K562 (cell line): ENCODE measurements at regions not wholly inside any gene's neighbourhood (a gene's known extent, or its start where the extent isn't known, plus 50 kb on each side); places are given as distances from the start of the nearest gene placed in this dataset.

Experiments
- FOXJ2 ChIP-seq: fragments of 200-800 bp; sonication (Bioruptor generic); IDR thresholded peaks from 2 replicates; pipeline ENCODE4 v1.6.1; 2016; ENCODE audit warnings: missing genetic modification characterization, missing compliant biosample characterization
- HEY1 ChIP-seq: fragments of 250-450 bp; sonication (Bioruptor Pico); IDR thresholded peaks from 2 replicates; pipeline ENCODE4 v1.5.0; 2020; ENCODE audit warnings: mild to moderate bottlenecking, moderate library complexity, borderline replicate concordance
- HLTF ChIP-seq: fragments of 450-650 bp; IDR thresholded peaks from 2 replicates; pipeline ENCODE4 v1.6.1; 2016
- HMGN3 ChIP-seq: IDR thresholded peaks from 2 replicates; pipeline ENCODE4 v1.6.1; 2011; ENCODE audit warnings: borderline replicate concordance, low read depth, mild to moderate bottlenecking, mixed read lengths, low read length; ENCODE audit not compliant: insufficient read length; ENCODE audit errors: extremely low read depth
- NFE2 ChIP-seq: IDR thresholded peaks from 2 replicates; pipeline ENCODE4 v1.6.1; 2014; ENCODE audit warnings: antibody characterized with exemption, low read depth
- NR4A1 ChIP-seq, 2 experiments: fragments of 250-450 bp in 1 of 2; fragments of 450-650 bp in 1 of 2; sonication (Bioruptor Pico) in 1 of 2; IDR thresholded peaks; 2 replicates each; pipeline versions ENCODE4 v1.4.0 to v1.6.1; 2016 to 2020; ENCODE audit warnings: mild to moderate bottlenecking in 2 of 2, missing compliant biosample characterization in 1 of 2, missing genetic modification characterization in 1 of 2, moderate library complexity in 1 of 2
- NRF1 ChIP-seq, 2 experiments: fragments of 450-650 bp; IDR thresholded peaks in 1 of 2; conservative IDR thresholded peaks in 1 of 2; 2 replicates each; pipeline ENCODE4 v1.6.1; 2014; ENCODE audit warnings: mild to moderate bottlenecking in 2 of 2
- PHTF2 ChIP-seq: fragments of 250-450 bp; sonication (Bioruptor Pico); IDR thresholded peaks from 2 replicates; pipeline ENCODE4 v1.5.0; 2021; ENCODE audit warnings: mild to moderate bottlenecking
- RBM14 ChIP-seq: fragments of 200-400 bp; formaldehyde crosslinking; IDR thresholded peaks from 2 replicates; pipeline ENCODE4 v1.6.1; 2018; ENCODE audit warnings: low read depth, mild to moderate bottlenecking, low read length, moderate library complexity, borderline replicate concordance; ENCODE audit not compliant: insufficient read depth
- RBM22 ChIP-seq: fragments of 200-400 bp; formaldehyde crosslinking; IDR thresholded peaks from 2 replicates; pipeline ENCODE4 v1.6.1; 2018; ENCODE audit warnings: low read length, low read depth; ENCODE audit not compliant: poor library complexity, severe bottlenecking
- SMAD3 ChIP-seq: fragments of 450-650 bp; formaldehyde crosslinking; conservative IDR thresholded peaks from 2 replicates; pipeline ENCODE4 v1.4.0; 2020; ENCODE audit warnings: mild to moderate bottlenecking
- TCF3 ChIP-seq: sonication (generic); formaldehyde crosslinking; IDR thresholded peaks from 2 replicates; pipeline ENCODE4 v1.4.0; 2020; ENCODE audit warnings: mild to moderate bottlenecking, missing genetic modification reagents
- ZNF124 ChIP-seq: sonication (generic); formaldehyde crosslinking; IDR thresholded peaks from 2 replicates; pipeline ENCODE4 v1.8.1; 2022; ENCODE audit warnings: missing genetic modification reagents
- TF ChIP-seq, protein P1 (sequence below): fragments of 250-450 bp; sonication (Bioruptor Pico); IDR thresholded peaks from 2 replicates; pipeline ENCODE4 v1.4.0; 2020; ENCODE audit warnings: mild to moderate bottlenecking
- TF ChIP-seq, protein P2 (sequence below): sonication (generic); formaldehyde crosslinking; IDR thresholded peaks from 2 replicates; pipeline ENCODE4 v1.8.1; 2022; ENCODE audit warnings: missing genetic modification reagents
- TF ChIP-seq, protein P3 (sequence below): fragments of 450-650 bp; IDR thresholded peaks from 2 replicates; pipeline ENCODE4 v1.6.1; 2018; ENCODE audit warnings: mild to moderate bottlenecking, low read depth; ENCODE audit not compliant: partially characterized antibody

DNA sequence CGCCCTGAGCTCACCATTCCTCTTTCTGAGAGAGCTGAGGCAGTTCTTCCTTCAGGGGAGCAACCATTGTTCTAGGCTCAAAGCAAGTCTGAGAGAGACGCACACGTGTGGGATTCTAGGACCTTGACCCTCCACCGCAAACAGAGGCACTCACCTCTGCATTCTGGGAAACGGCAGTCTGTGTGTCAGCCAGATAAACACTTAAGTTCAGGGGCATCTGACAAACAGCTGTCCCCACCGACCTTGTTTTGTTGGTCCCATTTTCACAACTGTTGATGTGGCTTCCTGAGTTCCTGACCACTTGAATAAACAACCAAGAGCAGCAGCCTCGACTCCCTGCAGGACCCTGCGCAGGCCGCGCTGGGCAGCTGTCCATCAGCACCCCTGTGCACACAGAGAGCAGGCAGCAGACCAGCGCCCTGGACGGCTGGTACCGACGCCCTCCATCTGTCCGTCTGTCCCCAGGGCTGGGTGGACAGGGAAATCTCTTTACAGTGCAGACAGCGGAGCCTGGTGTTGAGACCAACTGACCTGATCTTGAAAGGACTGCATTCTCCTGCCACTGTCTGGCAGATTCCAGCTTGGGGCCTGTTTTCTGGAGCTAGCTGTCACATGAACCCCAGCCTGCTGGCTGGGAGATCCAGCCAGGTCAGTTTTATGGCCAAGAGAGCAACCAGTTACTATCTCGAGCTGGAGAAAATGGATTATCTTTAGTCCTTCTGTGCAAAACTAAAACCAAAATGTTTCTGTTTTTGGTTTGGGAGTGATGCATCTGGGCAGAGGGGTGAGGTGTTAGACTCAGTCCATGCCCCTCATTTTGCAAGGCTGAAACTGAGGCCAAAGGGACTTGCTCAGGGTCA is 64.2 kb downstream of the FAM43A start (continued):
- TF ChIP-seq, protein P1, sequence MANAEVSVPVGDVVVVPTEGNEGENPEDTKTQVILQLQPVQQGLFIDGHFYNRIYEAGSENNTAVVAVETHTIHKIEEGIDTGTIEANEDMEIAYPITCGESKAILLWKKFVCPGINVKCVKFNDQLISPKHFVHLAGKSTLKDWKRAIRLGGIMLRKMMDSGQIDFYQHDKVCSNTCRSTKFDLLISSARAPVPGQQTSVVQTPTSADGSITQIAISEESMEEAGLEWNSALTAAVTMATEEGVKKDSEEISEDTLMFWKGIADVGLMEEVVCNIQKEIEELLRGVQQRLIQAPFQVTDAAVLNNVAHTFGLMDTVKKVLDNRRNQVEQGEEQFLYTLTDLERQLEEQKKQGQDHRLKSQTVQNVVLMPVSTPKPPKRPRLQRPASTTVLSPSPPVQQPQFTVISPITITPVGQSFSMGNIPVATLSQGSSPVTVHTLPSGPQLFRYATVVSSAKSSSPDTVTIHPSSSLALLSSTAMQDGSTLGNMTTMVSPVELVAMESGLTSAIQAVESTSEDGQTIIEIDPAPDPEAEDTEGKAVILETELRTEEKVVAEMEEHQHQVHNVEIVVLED, result no peak
- no peak for TF ChIP-seq PHTF2 (CRISPR knock-in tag)
- no peak for TF ChIP-seq ZNF124 (CRISPR knock-in tag)
- TF ChIP-seq HEY1 (CRISPR knock-in tag), result no peak
- TF ChIP-seq RBM22, result no peak
- no peak for TF ChIP-seq NFE2
- 0 out of 2 replicates have a peak, but pooled peaks have one; percentile 13 for TF ChIP-seq TCF3
- TF ChIP-seq SMAD3, result no peak
- TF ChIP-seq FOXJ2, result no peak
- peak; percentile 52 to 69 for TF ChIP-seq NRF1 (conservative IDR thresholded peaks at IDR 0.05 in 1 of 2, IDR thresholded peaks at IDR 0.05 in 1 of 2)
- no peak for TF ChIP-seq RBM14
- no peak for TF ChIP-seq HMGN3
- TF ChIP-seq, protein P2, sequence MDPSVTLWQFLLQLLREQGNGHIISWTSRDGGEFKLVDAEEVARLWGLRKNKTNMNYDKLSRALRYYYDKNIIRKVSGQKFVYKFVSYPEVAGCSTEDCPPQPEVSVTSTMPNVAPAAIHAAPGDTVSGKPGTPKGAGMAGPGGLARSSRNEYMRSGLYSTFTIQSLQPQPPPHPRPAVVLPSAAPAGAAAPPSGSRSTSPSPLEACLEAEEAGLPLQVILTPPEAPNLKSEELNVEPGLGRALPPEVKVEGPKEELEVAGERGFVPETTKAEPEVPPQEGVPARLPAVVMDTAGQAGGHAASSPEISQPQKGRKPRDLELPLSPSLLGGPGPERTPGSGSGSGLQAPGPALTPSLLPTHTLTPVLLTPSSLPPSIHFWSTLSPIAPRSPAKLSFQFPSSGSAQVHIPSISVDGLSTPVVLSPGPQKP, result no peak
- TF ChIP-seq, protein P3, sequence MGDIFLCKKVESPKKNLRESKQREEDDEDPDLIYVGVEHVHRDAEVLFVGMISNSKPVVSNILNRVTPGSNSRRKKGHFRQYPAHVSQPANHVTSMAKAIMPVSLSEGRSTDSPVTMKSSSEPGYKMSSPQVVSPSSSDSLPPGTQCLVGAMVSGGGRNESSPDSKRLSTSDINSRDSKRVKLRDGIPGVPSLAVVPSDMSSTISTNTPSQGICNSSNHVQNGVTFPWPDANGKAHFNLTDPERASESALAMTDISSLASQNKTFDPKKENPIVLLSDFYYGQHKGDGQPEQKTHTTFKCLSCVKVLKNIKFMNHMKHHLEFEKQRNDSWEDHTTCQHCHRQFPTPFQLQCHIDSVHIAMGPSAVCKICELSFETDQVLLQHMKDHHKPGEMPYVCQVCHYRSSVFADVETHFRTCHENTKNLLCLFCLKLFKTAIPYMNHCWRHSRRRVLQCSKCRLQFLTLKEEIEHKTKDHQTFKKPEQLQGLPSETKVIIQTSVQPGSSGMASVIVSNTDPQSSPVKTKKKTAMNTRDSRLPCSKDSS, result no peak
- TF ChIP-seq HLTF, result no peak
- no peak for TF ChIP-seq NR4A1 (CRISPR knock-in tag; IDR thresholded peaks at IDR 0.05)
- TF ChIP-seq NR4A1 (tag; IDR thresholded peaks at IDR 0.05), result no peak
